GM12874 (cell line): ENCODE measurements at regions not wholly inside any gene's neighbourhood (a gene's known extent, or its start where the extent isn't known, plus 50 kb on each side); places are given as distances from the start of the nearest gene placed in this dataset.

Source experiments
- CTCF ChIP-seq: IDR thresholded peaks from 2 replicates; pipeline ENCODE4 v1.5.1; 2011; ENCODE audit warnings: low read depth, mild to moderate bottlenecking, control low read depth, low read length, moderate library complexity; ENCODE audit not compliant: insufficient read depth

- TF ChIP-seq CTCF = no peak
Observed at GRCh38 chr2:234765279-234765678, 186.5 kb upstream of the SH3BP4 start.

GRCh38 chr2:234764372-234764771 lies 187.4 kb upstream of the SH3BP4 start:
- TF ChIP-seq CTCF = no peak

GRCh38 chr2:234763002-234763873 lies 188.6 kb upstream of the SH3BP4 start:
- no peak for TF ChIP-seq CTCF

- no peak for TF ChIP-seq CTCF
Observed at GRCh38 chr2:234761910-234762309, 189.9 kb upstream of the SH3BP4 start.

- TF ChIP-seq CTCF = no peak
Observed at GRCh38 chr2:234754126-234754525, 197.7 kb upstream of the SH3BP4 start.

- no peak for TF ChIP-seq CTCF
Observed at GRCh38 chr2:234753701-234754100, 198.1 kb upstream of the SH3BP4 start.

- TF ChIP-seq CTCF = no peak
Observed at GRCh38 chr2:234752966-234753365, 198.9 kb upstream of the SH3BP4 start.
